Superior temporal gyrus (tissue), 1 donor: ENCODE measurements at regions not wholly inside any gene's neighbourhood (a gene's known extent, or its start where the extent isn't known, plus 50 kb on each side); places are given as distances from the start of the nearest gene placed in this dataset.
"Not testable (repeated sequence)": the region's sequence is repeated elsewhere in the genome, so short reads cannot be mapped to it uniquely, and the experiment has no call there.

ENCODE experiments used
- DNase-seq: peaks from one replicate; pipeline ENCODE4 v3.0.0-alpha.2; 2016; ENCODE audit errors: extremely low spot score

- DNase-seq: no peak
Measured at GRCh38 chr5:83001796-83002381, 75.3 kb downstream of the TMEM167A start.

GRCh38 chr5:83000922-83001321 is 76.3 kb downstream of the TMEM167A start:
- no peak for DNase-seq

GRCh38 chr5:83000428-83000827 is 76.8 kb downstream of the TMEM167A start:
- DNase-seq: no peak

DNA sequence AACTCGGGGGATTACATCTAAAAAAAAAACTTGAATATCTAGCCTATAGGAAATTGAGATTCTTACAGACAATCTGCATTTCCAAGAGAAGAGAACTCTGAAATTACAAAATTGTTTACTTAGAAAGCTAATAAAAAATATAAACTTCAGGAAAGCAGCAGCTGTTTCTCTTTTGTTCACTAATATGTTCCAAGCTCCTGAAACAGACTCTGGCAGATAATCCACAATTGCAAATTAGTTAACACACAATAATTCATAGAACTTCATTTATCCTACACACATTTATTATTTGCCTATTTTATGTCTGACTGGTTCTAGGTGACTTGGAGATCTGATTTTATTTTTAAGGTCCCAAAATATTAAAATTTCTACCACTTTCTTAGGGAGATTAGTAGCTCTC is 83.8 kb downstream of the TMEM167A start:
- no peak for DNase-seq

DNA sequence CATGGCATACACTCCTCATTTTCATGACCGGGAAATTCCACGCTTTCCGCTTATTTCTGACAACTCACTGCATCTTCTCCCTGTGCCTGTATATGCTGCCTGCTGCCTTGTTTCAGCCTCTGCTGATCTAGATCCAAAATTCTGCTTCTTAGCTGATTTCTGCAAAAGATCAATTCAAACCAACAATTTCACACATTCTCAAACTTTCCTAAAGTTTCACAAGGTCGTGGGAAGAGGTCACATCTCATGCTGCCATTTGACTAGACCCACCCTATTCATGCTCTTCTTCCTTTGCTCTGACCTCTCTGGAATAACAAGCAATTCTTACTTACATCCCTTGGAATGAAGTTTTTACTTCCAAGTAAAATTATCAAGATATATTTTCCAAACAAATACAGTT is 84.5 kb downstream of the TMEM167A start:
- no peak for DNase-seq

- DNase-seq: no peak
Measured at GRCh38 chr5:82991678-82992323, 85.4 kb downstream of the TMEM167A start.

- DNase-seq: no peak
Measured at GRCh38 chr5:82991059-82991458, 86.1 kb downstream of the TMEM167A start.

DNA sequence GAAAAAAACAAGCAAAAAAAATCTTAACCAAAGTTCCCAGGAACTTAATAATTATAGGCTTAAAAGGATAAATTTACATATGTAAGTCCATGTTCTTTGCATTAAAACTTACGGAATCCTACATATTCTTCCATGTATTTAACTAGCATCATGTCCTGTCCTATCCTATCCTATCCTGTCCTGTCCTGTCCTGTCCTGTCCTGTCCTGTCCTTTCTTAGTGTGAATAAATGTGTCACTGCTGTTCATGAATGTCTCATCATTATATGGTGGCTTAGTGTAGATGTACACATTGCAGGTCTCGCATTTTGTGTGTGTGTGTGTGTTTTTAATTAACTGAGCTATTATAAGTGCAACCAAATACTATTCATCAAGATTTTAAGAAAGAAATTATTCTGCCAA is 90.0 kb downstream of the TMEM167A start:
- DNase-seq: no peak

GRCh38 chr5:82986404-82986803 is 90.8 kb downstream of the TMEM167A start:
- DNase-seq: no peak

DNA sequence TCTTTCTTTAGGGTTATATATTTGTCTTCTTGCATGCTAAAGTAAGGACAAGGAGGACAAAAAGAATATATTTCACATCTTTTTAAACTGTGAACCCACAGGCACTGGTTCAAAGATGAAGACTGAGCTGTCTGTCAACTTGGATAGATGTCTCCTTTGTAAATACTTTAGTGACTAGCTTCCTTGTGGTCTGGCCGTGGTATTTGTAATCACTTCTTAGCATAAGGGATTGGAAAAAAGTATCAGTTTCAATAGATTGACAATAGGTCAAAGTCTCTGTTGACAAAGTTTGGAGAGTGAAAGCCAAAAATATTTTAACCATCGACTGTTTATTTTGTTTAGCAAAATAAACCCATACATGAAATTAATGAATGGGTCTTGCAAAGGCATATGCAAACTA is 91.4 kb downstream of the TMEM167A start:
- DNase-seq: no peak

DNA sequence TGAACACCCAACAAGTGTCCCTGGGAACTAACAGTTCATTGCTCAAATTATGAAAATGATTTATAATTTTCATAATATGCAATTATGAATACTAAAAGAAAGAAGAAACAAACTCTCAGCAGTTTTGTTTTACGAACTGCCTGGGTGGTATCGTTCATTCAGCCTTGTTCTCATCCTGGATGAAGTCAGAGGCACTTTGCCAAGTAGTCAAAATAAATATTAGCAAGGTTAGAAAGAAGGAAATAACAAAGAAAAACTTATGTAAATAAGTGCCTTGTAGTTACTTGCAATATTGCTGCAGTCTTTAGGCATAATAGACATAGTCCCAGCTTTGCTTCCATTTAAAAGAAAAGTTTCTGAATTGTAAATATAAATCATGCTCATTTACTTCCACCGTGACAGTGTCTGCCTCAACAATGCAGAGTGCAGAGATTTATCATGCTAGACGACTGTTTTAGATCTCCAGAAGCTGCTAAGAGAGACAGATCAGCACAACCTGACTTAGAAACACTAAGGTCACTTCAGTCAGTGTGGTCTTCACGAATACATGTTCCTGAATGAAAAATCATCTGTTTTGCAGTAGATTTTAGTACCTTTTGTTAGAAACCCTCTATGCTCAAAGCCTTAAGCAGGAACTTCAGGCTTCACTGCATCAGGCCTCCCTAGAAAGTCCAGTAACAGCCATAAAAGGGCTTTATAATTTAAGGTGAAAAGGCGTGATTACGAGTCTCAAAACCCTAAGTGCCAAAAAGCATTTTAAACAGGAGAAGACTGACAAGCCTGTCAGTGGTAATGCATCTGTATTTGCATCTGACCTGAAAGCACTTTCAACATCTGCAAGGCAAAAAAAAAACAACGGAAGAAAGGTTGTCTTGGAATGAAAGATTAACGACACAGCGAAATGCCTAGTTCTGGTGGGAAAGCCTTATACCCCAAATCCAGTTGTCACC is 92.1 kb downstream of the TMEM167A start:
- no peak for DNase-seq

GRCh38 chr5:82982846-82983245 is 94.3 kb downstream of the TMEM167A start:
- no peak for DNase-seq

GRCh38 chr5:82976887-82977286 is 100.3 kb downstream of the TMEM167A start:
- not testable (repeated sequence) for DNase-seq

- no peak for DNase-seq
Measured at GRCh38 chr5:82975812-82976211, 101.4 kb downstream of the TMEM167A start.

DNA sequence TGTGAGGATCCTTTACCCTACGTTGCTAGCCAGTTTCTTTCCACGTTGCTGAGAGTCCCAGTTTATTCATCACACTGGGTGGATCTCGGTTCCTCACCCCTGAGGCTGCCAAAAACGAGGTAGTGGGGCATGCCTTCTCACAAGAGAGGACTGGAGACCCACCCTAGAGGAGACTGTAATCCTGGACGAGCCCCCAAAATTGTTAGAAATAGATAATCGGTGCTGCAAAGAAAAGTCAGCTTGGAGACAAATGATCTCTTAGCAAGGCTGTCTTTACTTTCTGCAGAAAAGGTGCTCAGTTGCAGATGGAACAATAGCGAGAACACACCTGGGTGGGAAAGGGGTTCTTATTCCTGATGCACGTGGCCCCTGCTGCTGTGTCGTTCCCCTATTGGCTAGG is 101.8 kb downstream of the TMEM167A start:
- DNase-seq: no peak

DNA sequence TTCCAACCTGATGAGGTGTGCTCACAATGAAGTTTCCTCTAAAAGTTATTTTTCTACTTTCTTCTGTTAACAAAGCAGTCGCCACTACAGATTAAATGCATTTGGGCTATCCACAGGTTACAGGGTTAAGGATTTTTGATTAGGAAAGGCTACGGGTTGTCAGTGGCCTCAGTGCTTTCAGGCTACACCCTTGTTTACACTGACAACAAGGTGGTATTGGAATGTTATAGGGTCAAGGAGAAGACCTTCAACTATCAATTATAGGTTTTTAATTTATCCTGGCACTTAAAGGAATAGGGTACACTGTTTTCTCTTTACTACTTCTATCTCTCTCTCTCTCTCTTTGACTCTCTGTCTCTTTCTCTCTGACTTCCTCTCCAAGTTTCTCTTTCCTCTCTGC is 102.8 kb downstream of the TMEM167A start:
- DNase-seq: not testable (repeated sequence)

DNA sequence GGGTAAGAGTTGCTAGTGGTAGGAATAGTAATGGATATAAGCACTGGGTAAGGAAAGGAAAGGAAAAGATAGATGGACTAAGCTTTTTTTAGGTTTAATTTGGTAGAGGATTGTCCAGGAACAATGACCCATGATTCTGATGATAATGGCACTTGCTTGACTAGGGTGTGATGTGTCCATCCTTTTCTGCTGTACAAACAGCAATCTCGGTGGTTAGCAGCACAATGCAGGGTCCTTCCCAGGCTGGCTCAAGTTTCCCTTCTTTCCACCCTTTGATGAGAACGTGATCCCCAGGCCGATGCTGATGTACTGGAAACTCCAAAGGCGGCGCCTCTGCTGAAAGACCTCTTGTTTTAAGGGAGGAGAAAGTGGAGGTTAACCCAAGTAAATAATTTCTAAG is 105.3 kb downstream of the TMEM167A start:
- DNase-seq: no peak

GRCh38 chr5:82971034-82971806 is 106.0 kb downstream of the TMEM167A start:
- DNase-seq: not testable (repeated sequence)

DNA sequence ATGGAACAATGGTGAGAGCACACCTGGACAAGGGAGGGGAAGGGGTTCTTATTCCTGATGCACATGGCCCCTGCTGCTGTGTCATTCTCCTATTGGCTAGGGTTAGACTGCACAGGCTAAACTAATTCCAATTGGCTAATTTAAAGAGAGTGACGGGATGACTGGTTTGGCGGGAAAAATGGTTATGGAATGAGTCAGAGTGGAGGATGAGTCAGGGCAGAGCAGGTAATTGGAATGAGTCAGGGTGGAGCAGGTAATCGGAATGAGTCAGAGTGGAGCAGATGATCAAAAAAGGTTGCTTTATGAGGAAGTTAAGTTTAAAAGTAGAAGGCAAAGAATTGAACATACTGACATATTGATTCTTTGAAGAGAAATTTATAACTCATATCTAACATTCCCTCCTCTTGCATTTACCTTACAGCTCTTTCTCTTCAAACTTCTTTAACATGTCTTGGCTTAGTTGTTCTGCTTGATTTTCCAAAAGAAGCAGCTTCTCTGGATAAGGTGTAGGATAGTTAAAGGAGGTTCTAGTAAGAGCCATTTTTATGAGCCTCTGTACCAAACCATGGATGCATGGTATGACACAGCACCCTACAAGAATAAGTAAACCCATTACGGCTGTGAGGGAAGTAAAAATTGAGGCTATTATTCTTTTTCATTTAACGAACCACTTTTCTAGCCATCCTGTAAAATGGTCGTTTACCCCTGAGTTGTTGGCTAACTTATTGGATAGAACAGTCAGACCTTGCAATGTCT is 107.8 kb downstream of the TMEM167A start:
- not testable (repeated sequence) for DNase-seq

DNA sequence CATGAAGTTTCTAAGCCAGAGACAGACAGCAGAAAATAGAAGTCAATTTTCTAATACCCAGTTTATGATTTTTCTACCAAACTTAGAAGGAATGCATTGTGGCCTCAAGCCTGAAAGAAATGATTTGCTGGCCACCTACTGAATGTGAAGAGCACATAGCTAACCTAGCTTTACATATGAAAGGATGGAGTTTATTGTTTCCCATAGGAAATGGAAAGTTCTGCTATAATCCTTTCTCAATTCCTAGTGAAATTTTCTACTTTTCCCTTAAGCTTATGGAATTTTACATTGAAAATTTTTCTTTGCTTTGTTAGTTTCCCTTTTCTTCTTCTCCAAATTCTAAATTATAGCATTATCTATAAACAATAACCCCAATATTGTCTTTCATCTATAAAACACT is 110.1 kb downstream of the TMEM167A start:
- no peak for DNase-seq

- DNase-seq: no peak
Measured at GRCh38 chr5:82959466-82959865, 117.7 kb downstream of the TMEM167A start.
